Karpas-422 (cell line): ENCODE measurements at regions not wholly inside any gene's neighbourhood (a gene's known extent, or its start where the extent isn't known, plus 50 kb on each side); places are given as distances from the start of the nearest gene placed in this dataset.
"Not testable (repeated sequence)": the region's sequence is repeated elsewhere in the genome, so short reads cannot be mapped to it uniquely, and the experiment has no call there.

Experiments used
- DNase-seq: peaks from one replicate; pipeline ENCODE4 v3.0.0-alpha.2; 2015
- H2AFZ ChIP-seq: fragments of 200-600 bp; sonication (generic); 2 replicates; pipeline ENCODE4 v1.6.1; 2014; ENCODE audit warnings: antibody characterized with exemption, low read length, mixed read lengths
- H3K27ac ChIP-seq: fragments of 200-600 bp; sonication (generic); 2 replicates; pipeline ENCODE4 v1.5.1; 2014; ENCODE audit warnings: mild to moderate bottlenecking, low read length, moderate library complexity
- H3K27me3 ChIP-seq: fragments of 200-600 bp; sonication (generic); 2 replicates; pipeline ENCODE4 v1.6.1; 2014; ENCODE audit warnings: low read length, mixed read lengths
- H3K36me3 ChIP-seq: fragments of 200-600 bp; sonication (generic); 2 replicates; pipeline ENCODE4 v1.6.1; 2014; ENCODE audit warnings: low read length, mixed read lengths; ENCODE audit not compliant: insufficient read depth
- H3K4me1 ChIP-seq: fragments of 200-600 bp; sonication (generic); 2 replicates; pipeline ENCODE4 v1.6.1; 2014; ENCODE audit warnings: mild to moderate bottlenecking, low read length, mixed read lengths
- H3K4me2 ChIP-seq: fragments of 200-600 bp; sonication (generic); 2 replicates; pipeline ENCODE4 v1.6.1; 2014; ENCODE audit warnings: low read length, low read depth, mild to moderate bottlenecking; ENCODE audit not compliant: poor library complexity, severe bottlenecking
- H3K4me3 ChIP-seq: fragments of 200-600 bp; sonication (generic); 2 replicates; pipeline ENCODE4 v1.5.1; 2014; ENCODE audit warnings: mild to moderate bottlenecking, antibody characterized with exemption, low read length, mixed read lengths
- H3K79me2 ChIP-seq: fragments of 200-600 bp; sonication (generic); 2 replicates; pipeline ENCODE4 v1.6.1; 2014; ENCODE audit warnings: mild to moderate bottlenecking, low read length, mixed read lengths
- H3K9ac ChIP-seq: fragments of 200-600 bp; sonication (generic); 2 replicates; pipeline ENCODE4 v1.6.0; 2014; ENCODE audit warnings: low read length
- H3K9me2 ChIP-seq: fragments of 200-600 bp; sonication (generic), shearing (Covaris generic); replicated peaks from 2 replicates; pipeline ENCODE4 v1.6.0; 2014; ENCODE audit warnings: mild to moderate bottlenecking, low read length, moderate library complexity; ENCODE audit not compliant: insufficient read depth
- H3K9me3 ChIP-seq: fragments of 300-700, 200-600 bp; sonication (generic); 2 replicates; pipeline ENCODE4 v1.6.1; 2014; ENCODE audit warnings: low read length, mixed read lengths
- H4K20me1 ChIP-seq: fragments of 200-600 bp; sonication (generic); 2 replicates; pipeline ENCODE4 v1.6.1; 2014; ENCODE audit warnings: mild to moderate bottlenecking, antibody characterized with exemption, low read length, low read depth; ENCODE audit not compliant: insufficient read depth

DNA sequence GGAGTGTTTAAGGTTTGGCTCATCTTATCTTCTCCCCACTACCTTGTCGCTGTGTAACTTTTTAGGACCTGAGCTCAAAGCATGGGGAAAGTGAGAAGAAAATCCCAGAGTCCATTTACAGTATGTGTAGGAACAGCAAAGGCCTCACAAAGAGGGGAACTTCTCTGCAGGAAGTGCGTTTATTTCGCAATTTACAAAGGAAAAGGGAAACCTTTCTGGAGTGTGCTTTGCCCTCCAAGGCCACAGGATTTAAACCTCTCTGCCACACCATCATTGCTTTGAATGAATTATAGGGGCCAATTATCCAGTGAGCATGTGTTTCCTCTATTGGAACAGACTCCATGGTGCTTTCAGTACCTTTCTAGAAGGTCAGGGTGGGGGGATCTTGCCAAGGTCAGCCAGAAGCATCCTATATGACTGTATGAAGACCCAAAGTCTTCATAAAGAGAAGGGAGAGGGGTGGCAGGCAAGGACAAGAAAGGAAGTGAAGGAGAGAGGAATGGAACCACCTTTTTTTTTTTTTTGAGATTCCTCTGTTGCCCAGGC lies 68.1 kb upstream of the LMO2 start:
- H3K9me3 ChIP-seq, result no peaks in the 10 kb centered on the region
- no peaks in the 10 kb centered on the region for H3K4me1 ChIP-seq
- H3K27ac ChIP-seq, result no peak overlapping the region
- no peak overlapping the region for H3K9ac ChIP-seq
- H3K79me2 ChIP-seq, result no peaks in the 10 kb centered on the region
- no peaks in the 10 kb centered on the region for H3K36me3 ChIP-seq
- no peaks in the 10 kb centered on the region for H3K9me2 ChIP-seq
- no peaks in the 10 kb centered on the region for H4K20me1 ChIP-seq
- H3K4me2 ChIP-seq, result no peak overlapping the region
- no peak overlapping the region for H2AFZ ChIP-seq
- no peaks in the 10 kb centered on the region for H3K27me3 ChIP-seq
- DNase-seq, result no peak
- H3K4me3 ChIP-seq, result no peak overlapping the region

DNA sequence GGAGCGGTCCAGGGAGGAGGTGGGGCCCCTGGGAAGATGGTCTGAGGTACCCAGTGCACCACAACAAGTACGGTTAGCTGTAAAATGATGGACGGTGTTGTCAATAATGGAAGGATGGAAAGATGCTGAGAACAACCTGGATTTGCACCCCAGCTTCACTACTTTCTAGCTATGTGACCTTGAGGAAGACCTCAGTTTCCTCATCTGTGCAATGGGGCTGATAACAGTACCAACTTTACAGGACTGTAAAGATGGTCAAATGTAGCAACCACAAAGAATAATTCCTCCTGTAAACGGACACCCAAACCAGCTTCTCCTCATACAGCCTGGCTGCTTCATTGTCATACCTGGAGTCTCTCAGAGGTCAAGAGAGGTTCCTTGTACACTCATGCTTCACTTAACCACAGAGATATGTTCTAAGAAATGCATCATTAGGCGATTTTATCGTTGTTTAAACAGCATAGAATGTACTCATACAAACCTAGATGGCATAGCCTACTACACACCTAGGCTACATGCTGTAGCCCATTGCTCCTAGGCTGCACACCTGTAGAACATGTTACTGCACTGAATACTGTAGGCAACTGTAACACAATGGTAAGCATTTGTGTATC lies 65.5 kb upstream of the LMO2 start:
- H3K4me2 ChIP-seq, result no peak overlapping the region
- H3K9me2 ChIP-seq, result no peaks in the 10 kb centered on the region
- H3K27ac ChIP-seq, result no peak overlapping the region
- no peak for DNase-seq
- H3K4me3 ChIP-seq, result no peak overlapping the region
- no peak overlapping the region for H3K9ac ChIP-seq
- no peaks in the 10 kb centered on the region for H3K36me3 ChIP-seq
- no peak overlapping the region for H2AFZ ChIP-seq
- no peaks in the 10 kb centered on the region for H3K4me1 ChIP-seq
- H3K79me2 ChIP-seq, result no peaks in the 10 kb centered on the region
- no peaks in the 10 kb centered on the region for H3K27me3 ChIP-seq
- no peaks in the 10 kb centered on the region for H4K20me1 ChIP-seq
- H3K9me3 ChIP-seq, result no peaks in the 10 kb centered on the region

DNA sequence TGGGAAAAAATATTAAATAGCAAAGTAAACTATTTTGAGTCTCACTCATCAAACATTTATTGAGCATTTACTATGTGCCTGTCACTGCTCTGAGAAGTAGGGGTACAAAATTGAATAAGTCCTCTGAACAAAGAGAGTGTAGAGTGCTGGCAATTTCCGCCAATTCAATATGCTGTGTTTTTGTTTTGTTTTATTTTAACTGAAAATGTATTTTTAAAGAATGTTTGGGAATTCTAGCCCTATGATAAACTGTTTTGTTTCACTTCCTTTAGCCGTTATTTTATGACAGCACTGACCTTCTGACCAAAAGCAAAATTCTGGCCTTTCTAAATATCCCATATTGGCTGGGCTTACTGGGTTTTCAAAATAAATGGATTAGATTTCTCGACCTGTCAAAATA lies 64.7 kb upstream of the LMO2 start:
- Histone ChIP-seq H3K27ac (no peak overlapping the region), H3K79me2 (no peaks in the 10 kb centered on the region), H3K4me2 (no peak overlapping the region), H3K9ac (no peak overlapping the region), H3K4me1 (no peaks in the 10 kb centered on the region), H3K9me2 (no peaks in the 10 kb centered on the region), H3K27me3 (no peaks in the 10 kb centered on the region), H4K20me1 (no peaks in the 10 kb centered on the region), H3K36me3 (no peaks in the 10 kb centered on the region), H3K4me3 (no peak overlapping the region), H2AFZ (no peak overlapping the region), H3K9me3 (no peaks in the 10 kb centered on the region)
- no peak for DNase-seq

DNA sequence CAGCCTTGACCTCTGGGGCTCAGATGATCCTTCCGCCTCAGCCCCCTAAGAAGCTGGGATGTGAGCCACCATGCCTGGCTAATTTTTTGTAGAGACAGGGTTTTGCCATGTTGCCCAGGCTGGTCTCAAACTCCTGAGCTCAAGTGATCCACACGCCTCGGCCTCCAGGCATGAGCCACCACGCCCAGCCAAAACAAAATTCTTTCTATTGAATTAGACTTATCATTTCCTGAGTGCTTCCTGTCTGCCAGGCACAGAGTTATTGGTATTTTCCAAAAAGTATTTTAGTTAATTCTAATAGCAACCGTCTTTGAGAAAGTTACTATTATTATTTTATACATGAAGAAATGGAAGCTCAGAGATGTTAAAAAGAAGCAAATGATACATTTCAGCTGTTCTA lies 61.4 kb upstream of the LMO2 start:
- no peak overlapping the region for H2AFZ ChIP-seq
- H4K20me1 ChIP-seq, result no peaks in the 10 kb centered on the region
- no peaks in the 10 kb centered on the region for H3K36me3 ChIP-seq
- H3K27ac ChIP-seq, result no peak overlapping the region
- DNase-seq, result no peak
- no peak overlapping the region for H3K9ac ChIP-seq
- no peaks in the 10 kb centered on the region for H3K27me3 ChIP-seq
- H3K9me3 ChIP-seq, result no peaks in the 10 kb centered on the region
- H3K79me2 ChIP-seq, result no peaks in the 10 kb centered on the region
- H3K4me3 ChIP-seq, result no peak overlapping the region
- H3K4me1 ChIP-seq, result no peaks in the 10 kb centered on the region
- H3K9me2 ChIP-seq, result no peaks in the 10 kb centered on the region
- H3K4me2 ChIP-seq, result no peak overlapping the region

DNA sequence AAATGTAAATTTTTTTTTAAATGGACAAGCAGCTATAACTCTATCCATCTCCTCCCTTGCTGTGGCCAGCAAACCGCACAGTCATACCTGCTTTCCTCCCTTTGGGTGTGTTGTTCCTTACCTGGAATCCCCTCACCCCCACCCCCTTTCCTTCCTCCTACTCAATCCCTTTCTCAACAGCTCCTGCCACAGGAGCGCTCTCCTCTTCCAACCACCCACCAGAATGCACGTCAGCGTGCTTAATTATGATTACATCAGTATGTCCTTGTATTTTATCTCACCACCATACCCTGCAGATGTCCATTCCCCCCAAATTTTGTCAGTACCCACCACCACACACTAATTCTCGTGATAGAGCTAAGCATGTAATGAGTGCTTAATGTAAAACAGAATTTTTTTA lies 60.9 kb upstream of the LMO2 start:
- Histone ChIP-seq H3K79me2 (no peaks in the 10 kb centered on the region), H3K9me3 (no peaks in the 10 kb centered on the region), H2AFZ (no peak overlapping the region), H4K20me1 (no peaks in the 10 kb centered on the region), H3K4me1 (no peaks in the 10 kb centered on the region), H3K4me2 (no peak overlapping the region), H3K27ac (no peak overlapping the region), H3K36me3 (no peaks in the 10 kb centered on the region), H3K9ac (no peak overlapping the region), H3K9me2 (no peaks in the 10 kb centered on the region), H3K4me3 (no peak overlapping the region), H3K27me3 (no peaks in the 10 kb centered on the region)
- no peak for DNase-seq

DNA sequence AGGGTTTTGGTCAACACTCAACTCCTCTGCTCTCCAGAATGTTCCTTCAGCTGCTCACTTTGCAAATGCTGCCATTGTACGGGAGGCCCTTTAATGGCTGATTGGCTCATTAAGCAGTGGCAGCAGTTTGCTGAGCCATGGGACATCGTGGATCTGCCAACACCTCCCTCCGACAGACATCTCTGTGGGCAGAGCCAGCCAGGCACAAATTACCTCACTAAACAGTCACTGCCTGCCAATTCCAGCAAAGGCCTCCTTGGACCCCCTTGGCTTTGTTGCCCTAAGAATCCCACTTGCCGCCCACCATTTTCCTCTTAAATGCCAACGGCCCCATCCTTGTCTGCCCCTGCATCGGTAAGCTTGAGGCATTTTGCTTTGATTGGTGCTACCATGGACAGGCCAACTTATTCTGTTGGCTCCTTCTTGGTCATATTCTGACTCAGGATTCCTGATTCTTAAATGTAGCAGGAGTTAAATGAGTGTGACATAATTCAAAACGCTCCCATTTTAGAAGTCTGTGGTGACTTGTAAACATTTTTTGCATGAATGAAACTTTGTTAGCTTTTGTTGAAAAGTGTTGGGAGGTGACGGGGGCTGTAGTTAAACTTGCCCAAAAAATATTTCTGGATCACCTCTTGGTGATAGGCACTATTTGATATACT lies 57.5 kb upstream of the LMO2 start:
- H2AFZ ChIP-seq, result no peak overlapping the region
- no peaks in the 10 kb centered on the region for H3K9me2 ChIP-seq
- H3K9me3 ChIP-seq, result no peaks in the 10 kb centered on the region
- H4K20me1 ChIP-seq, result no peaks in the 10 kb centered on the region; the same call in 1 of the 2 replicates
- no peak overlapping the region for H3K4me3 ChIP-seq
- no peak overlapping the region for H3K27ac ChIP-seq
- no peak overlapping the region for H3K4me2 ChIP-seq
- H3K36me3 ChIP-seq, result no peaks in the 10 kb centered on the region
- H3K79me2 ChIP-seq, result no peaks in the 10 kb centered on the region
- no peak for DNase-seq
- no peaks in the 10 kb centered on the region for H3K27me3 ChIP-seq
- H3K9ac ChIP-seq, result no peak overlapping the region
- no peaks in the 10 kb centered on the region for H3K4me1 ChIP-seq

DNA sequence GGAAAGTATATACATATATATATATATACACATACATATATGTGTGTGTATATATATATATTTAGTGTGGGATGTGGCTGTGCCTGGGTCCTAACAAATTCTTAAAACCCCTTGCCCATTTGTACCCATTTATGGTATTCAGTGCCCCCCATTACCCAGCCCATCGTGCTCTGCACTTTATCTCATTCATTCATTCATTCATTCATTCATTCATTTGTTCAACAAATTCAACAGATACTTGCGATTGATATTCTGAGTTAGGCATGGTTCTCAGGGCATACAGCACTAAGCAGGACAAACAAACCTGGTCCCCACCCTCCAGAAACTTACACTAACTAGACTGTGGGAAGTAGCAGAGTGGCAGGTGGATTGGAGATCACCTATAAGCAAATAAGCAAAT lies 56.6 kb upstream of the LMO2 start:
- Histone ChIP-seq H3K27ac (no peak overlapping the region), H3K36me3 (no peaks in the 10 kb centered on the region), H4K20me1 (no peaks in the 10 kb centered on the region; the same call in 1 of the 2 replicates), H3K9me3 (no peaks in the 10 kb centered on the region), H3K4me1 (peaks cover 2% of the 10 kb centered on the region), H3K4me2 (no peak overlapping the region), H2AFZ (no peak overlapping the region), H3K9ac (no peak overlapping the region), H3K4me3 (no peak overlapping the region), H3K27me3 (no peaks in the 10 kb centered on the region), H3K9me2 (no peaks in the 10 kb centered on the region), H3K79me2 (no peaks in the 10 kb centered on the region)
- DNase-seq, result no peak

DNA sequence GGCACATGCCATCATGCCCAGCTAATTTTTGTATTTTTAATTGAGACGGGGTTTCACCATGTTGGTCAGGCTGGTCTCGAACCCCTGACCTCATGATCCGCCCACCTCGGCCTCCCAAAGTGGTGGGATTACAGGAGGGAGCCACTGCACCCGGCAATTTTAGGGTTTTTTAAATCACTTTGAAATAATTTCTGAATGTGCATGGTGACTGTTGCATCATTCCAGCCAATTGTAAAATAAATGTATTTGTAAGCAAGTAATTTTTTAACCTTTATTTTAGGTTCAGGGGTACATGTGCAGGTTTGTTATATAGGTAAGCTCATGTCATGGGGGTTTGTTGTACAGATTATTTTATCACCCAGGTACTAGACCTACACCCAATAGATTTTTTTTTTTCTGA lies 56.0 kb upstream of the LMO2 start:
- H3K79me2 ChIP-seq, H3K9me3 ChIP-seq, H3K27me3 ChIP-seq, H3K9me2 ChIP-seq, H3K4me1 ChIP-seq, H3K4me2 ChIP-seq, H3K27ac ChIP-seq, H3K4me3 ChIP-seq, H3K36me3 ChIP-seq, H4K20me1 ChIP-seq, H3K9ac ChIP-seq, H2AFZ ChIP-seq, DNase-seq: not testable (repeated sequence)
